GM23248 (cell line): ENCODE measurements at regions not wholly inside any gene's neighbourhood (a gene's known extent, or its start where the extent isn't known, plus 50 kb on each side); places are given as distances from the start of the nearest gene placed in this dataset.

Experiments used
- DNase-seq: peaks from one replicate; pipeline ENCODE4 v3.0.0-alpha.2; 2015
- H2AFZ ChIP-seq: fragments of 200-600 bp; sonication (generic); 2 replicates; pipeline ENCODE4 v1.6.1; 2016; ENCODE audit warnings: antibody characterized with exemption
- H3F3A ChIP-seq: fragments of 200-600 bp; sonication (generic); 2 replicates; pipeline ENCODE4 v1.6.1; 2016; ENCODE audit warnings: mild to moderate bottlenecking, antibody characterized with exemption, mixed run types; ENCODE audit not compliant: insufficient read depth
- H3K27ac ChIP-seq: fragments of 200-600 bp; sonication (generic); 2 replicates; pipeline ENCODE4 v1.5.1; 2016; ENCODE audit warnings: mild to moderate bottlenecking
- H3K27me3 ChIP-seq: fragments of 200-600 bp; sonication (generic); replicated peaks from 2 replicates; pipeline ENCODE4 v1.6.1; 2016; ENCODE audit warnings: mild to moderate bottlenecking; ENCODE audit not compliant: insufficient read depth
- H3K36me3 ChIP-seq: fragments of 200-600 bp; sonication (generic); 2 replicates; pipeline ENCODE4 v1.6.1; 2016; ENCODE audit warnings: low read depth, mild to moderate bottlenecking
- H3K4me1 ChIP-seq: fragments of 200-600 bp; sonication (generic); 2 replicates; pipeline ENCODE4 v1.6.1; 2016; ENCODE audit warnings: mild to moderate bottlenecking; ENCODE audit not compliant: insufficient read depth
- H3K4me2 ChIP-seq: fragments of 200-600 bp; sonication (generic); one replicate; pipeline ENCODE4 v1.6.1; 2016; ENCODE audit warnings: mild to moderate bottlenecking; ENCODE audit not compliant: unreplicated experiment
- H3K4me3 ChIP-seq: fragments of 200-600 bp; sonication (generic); 2 replicates; pipeline ENCODE4 v1.5.1; 2016; ENCODE audit warnings: mild to moderate bottlenecking
- H3K79me2 ChIP-seq: fragments of 200-600 bp; sonication (generic); 2 replicates; pipeline ENCODE4 v1.6.1; 2016; ENCODE audit warnings: mild to moderate bottlenecking; ENCODE audit not compliant: insufficient read depth
- H3K9ac ChIP-seq: fragments of 200-600 bp; sonication (generic); 2 replicates; pipeline ENCODE4 v1.6.1; 2016; ENCODE audit warnings: mild to moderate bottlenecking
- H3K9me2 ChIP-seq: fragments of 200-600 bp; sonication (generic); 2 replicates; pipeline ENCODE4 v1.6.1; 2016; ENCODE audit warnings: mixed run types, mild to moderate bottlenecking, moderate library complexity; ENCODE audit not compliant: insufficient read depth
- H3K9me3 ChIP-seq: fragments of 200-600 bp; sonication (generic); one replicate; pipeline ENCODE4 v1.6.1; 2017; ENCODE audit warnings: low read depth
- H4K20me1 ChIP-seq: fragments of 200-600 bp; sonication (generic); 2 replicates; pipeline ENCODE4 v1.6.0; 2016; ENCODE audit not compliant: insufficient read depth
- EZH2 ChIP-seq: fragments of 200-600 bp; sonication (generic); IDR thresholded peaks from 2 replicates; pipeline ENCODE4 v1.6.1; 2018; ENCODE audit warnings: antibody characterized with exemption, mild to moderate bottlenecking; ENCODE audit not compliant: insufficient read depth, poor library complexity, severe bottlenecking
- EZH2phosphoT487 ChIP-seq: fragments of 200-600 bp; sonication (generic); IDR thresholded peaks from 2 replicates; pipeline ENCODE4 v1.6.1; 2018; ENCODE audit warnings: antibody characterized with exemption, moderate library complexity, mild to moderate bottlenecking, low read depth; ENCODE audit not compliant: insufficient read depth
- WGBS, 2 experiments: methylation state at CpG; one replicate each; pipeline ENCODE4 v1.1.6; 2015 to 2017; ENCODE audit warnings: low lambda C conversion rate in 2 of 2, low coverage in 1 of 2; ENCODE audit errors: missing lambda C conversion rate in 2 of 2; 5-methylcytosine and 5-hydroxymethylcytosine counted together
- in situ Hi-C: fragments of 300-500 bp; cut with MboI; formaldehyde crosslinking; loops from 2 replicates; pipeline ENCODE4 v1.15.0; 2020

- WGBS, 2 experiments: 78 to 92% methylated on average over 4 of the region's 4 CpGs
- in situ Hi-C loops: no loop called here
- Histone ChIP-seq H3K4me3 (peak overlapping the region; percentile 27; the same call in 1 of the 2 replicates), H3K9me3 (no peaks in the 10 kb centered on the region), H3K27ac (peak overlapping the region; percentile 34), H3K36me3 (no peaks in the 10 kb centered on the region), H3K4me2 (peak overlapping the region; percentile 74), H3K4me1 (peaks cover 25% of the 10 kb centered on the region), H4K20me1 (no peaks in the 10 kb centered on the region), H2AFZ (peak overlapping the region; percentile 40), H3K79me2 (no peaks in the 10 kb centered on the region), H3K9me2 (no peaks in the 10 kb centered on the region), H3K9ac (0 out of 2 replicates have a peak overlapping the region, but pooled peaks have one; percentile 2), H3K27me3 (no peaks in the 10 kb centered on the region), H3F3A (peaks cover 27% of the 10 kb centered on the region)
- peak; percentile 19 for DNase-seq
- no peak for TF ChIP-seq EZH2phosphoT487
- TF ChIP-seq EZH2: no peak
Observed at GRCh38 chr6:113102761-113103160, 754.4 kb upstream of the MARCKS start.

DNA sequence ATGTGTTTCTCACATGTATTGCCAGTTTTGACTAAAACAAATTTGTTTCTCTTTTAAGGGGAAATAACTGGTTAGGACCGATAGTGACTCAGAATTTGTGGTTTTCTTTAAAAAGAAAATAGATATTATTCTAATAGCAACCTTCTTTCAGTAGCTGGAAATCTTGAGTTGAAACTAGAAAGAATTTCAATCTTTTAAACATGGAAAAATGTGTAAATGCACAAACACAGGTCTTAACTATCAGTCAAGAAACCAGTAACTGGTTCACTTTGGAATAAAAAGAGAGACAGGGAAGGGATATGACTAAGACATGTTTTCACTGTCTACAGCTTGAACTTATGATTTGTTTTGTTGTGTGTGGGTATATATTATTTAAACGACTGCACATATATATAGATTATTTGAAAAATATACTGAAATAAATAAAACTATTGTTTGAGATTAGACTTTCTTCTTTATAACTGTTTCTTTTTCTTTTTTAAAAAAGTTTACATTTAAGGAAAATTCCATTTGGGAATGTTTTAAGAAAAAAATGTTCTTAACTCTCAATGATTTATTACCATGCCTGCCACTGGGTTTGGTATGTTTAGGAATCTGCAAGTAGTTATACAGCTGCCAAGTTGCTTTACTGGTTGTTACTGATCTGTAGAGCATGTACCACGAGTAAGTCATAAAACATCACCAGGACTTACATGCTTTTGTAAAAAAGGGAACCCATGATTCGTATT is 753.3 kb upstream of the MARCKS start:
- Histone ChIP-seq H3K79me2 (no peaks in the 10 kb centered on the region), H3K27me3 (no peaks in the 10 kb centered on the region), H3K9ac (0 out of 2 replicates have a peak overlapping the region, but pooled peaks have one; percentile 2), H3K4me1 (peaks cover 25% of the 10 kb centered on the region), H3K27ac (peak overlapping the region; percentile 34), H4K20me1 (no peaks in the 10 kb centered on the region), H2AFZ (peak overlapping the region; percentile 40; the same call in 1 of the 2 replicates), H3F3A (peaks cover 27% of the 10 kb centered on the region), H3K9me3 (no peaks in the 10 kb centered on the region), H3K9me2 (no peaks in the 10 kb centered on the region), H3K4me2 (peak overlapping the region; percentile 74), H3K36me3 (no peaks in the 10 kb centered on the region), H3K4me3 (peak overlapping the region; percentile 27)
- TF ChIP-seq EZH2phosphoT487 (no peak), EZH2 (no peak)
- WGBS, 2 experiments: 13 to 20% methylated on average over 4 of the region's 4 CpGs
- peak; percentile 65 for DNase-seq
- in situ Hi-C loops: no loop called here

DNA sequence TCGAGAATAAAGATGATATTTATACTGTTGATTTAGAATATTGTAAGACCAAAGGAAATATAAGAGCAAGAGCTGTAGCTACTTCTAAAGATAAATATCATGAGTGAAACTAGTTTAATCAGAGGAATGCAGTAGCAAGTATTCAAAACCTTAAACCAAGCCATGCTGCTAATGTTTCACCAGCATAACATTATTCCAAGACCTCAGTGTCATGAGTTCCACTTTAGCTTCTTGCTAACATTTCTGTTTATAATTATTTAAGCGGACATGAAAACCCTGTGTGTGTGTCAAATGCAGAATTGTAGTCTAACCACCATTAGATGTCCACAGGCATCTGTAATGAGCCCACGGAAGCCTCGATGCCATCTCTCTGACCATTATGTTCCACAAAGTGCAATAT is 752.6 kb upstream of the MARCKS start:
- TF ChIP-seq EZH2phosphoT487 (no peak), EZH2 (no peak)
- in situ Hi-C loops: no loop called here
- H3K9me3 ChIP-seq: no peaks in the 10 kb centered on the region
- no peaks in the 10 kb centered on the region for H4K20me1 ChIP-seq
- no peaks in the 10 kb centered on the region for H3K27me3 ChIP-seq
- WGBS, 2 experiments: 69% methylated on average over 4 of the region's 4 CpGs
- no peak overlapping the region for H3K9ac ChIP-seq
- no peak overlapping the region for H3K4me3 ChIP-seq
- H3K9me2 ChIP-seq: no peaks in the 10 kb centered on the region
- no peak overlapping the region for H3K4me2 ChIP-seq
- H3F3A ChIP-seq: peaks cover 27% of the 10 kb centered on the region
- H3K4me1 ChIP-seq: peaks cover 25% of the 10 kb centered on the region
- no peaks in the 10 kb centered on the region for H3K79me2 ChIP-seq
- DNase-seq: no peak
- 0 out of 2 replicates have a peak overlapping the region, but pooled peaks have one; percentile 34 for H3K27ac ChIP-seq
- H2AFZ ChIP-seq: no peak overlapping the region
- no peaks in the 10 kb centered on the region for H3K36me3 ChIP-seq

DNA sequence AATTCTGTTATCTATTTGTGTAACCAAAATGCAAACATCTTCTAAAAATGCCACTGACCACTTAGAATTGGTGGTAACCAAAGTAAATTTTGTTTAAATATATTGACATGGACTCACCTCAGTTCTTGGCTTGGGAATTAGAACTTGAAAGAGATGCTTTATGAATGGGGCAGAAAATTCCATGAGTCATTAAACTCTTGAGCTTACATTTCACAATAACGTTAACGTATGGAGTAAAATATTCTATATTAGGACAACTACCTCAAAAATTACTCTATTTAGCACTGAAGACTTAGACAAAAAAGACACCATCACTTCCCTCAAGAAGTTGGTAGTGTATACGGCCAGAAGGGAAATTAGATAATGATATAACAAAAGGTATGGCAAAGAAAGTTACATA is 752.2 kb upstream of the MARCKS start:
- Histone ChIP-seq H3K9me3 (no peaks in the 10 kb centered on the region), H3K27me3 (no peaks in the 10 kb centered on the region), H3K27ac (no peak overlapping the region), H3K9me2 (no peaks in the 10 kb centered on the region), H3F3A (peaks cover 27% of the 10 kb centered on the region), H3K36me3 (no peaks in the 10 kb centered on the region), H4K20me1 (no peaks in the 10 kb centered on the region), H3K4me1 (peaks cover 25% of the 10 kb centered on the region), H2AFZ (no peak overlapping the region), H3K79me2 (no peaks in the 10 kb centered on the region), H3K4me3 (no peak overlapping the region), H3K4me2 (no peak overlapping the region), H3K9ac (no peak overlapping the region)
- TF ChIP-seq EZH2: no peak
- TF ChIP-seq EZH2phosphoT487: no peak
- 98% methylated on average over 3 of the region's 3 CpGs for WGBS, 2 experiments
- in situ Hi-C loops: no loop called here
- DNase-seq: no peak
